ENCODE measurements at regions not wholly inside any gene's neighbourhood (a gene's known extent, or its start where the extent isn't known, plus 50 kb on each side); places are given as distances from the start of the nearest gene placed in this dataset.
A peak's percentile ranks its signal among the peaks of the same experiment; 100 is the strongest.

- ATAC-seq: peak in 1 of 2 donors; percentile 31
Observed at GRCh38 chr12:21993438-21993981, 52.3 kb upstream of the ABCC9 start.

GRCh38 chr12:21992823-21993222 lies 51.6 kb upstream of the ABCC9 start:
- ATAC-seq: peak in 1 of 2 donors; percentile 40

GRCh38 chr12:21991526-21991925 lies 50.3 kb upstream of the ABCC9 start:
- ATAC-seq: no peak
